GM10248 (cell line): ENCODE measurements at regions not wholly inside any gene's neighbourhood (a gene's known extent, or its start where the extent isn't known, plus 50 kb on each side); places are given as distances from the start of the nearest gene placed in this dataset.

ENCODE experiments used
- CTCF ChIA-PET: fragments of 300-600 bp; sonication (Branson Sonifier 250); formaldehyde crosslinking; extraction: SDS; loops from one replicate; lab custom pipeline; 2021; ENCODE audit warnings: antibody characterized with exemption; lab: Yijun Ruan, JAX
- POLR2A ChIA-PET: fragments of 350-650 bp; sonication (Branson Sonifier 250); formaldehyde crosslinking; extraction: SDS; loops from one replicate; lab custom pipeline; 2020; ENCODE audit warnings: antibody characterized with exemption; lab: Yijun Ruan, JAX
- DNase-seq: peaks from one replicate; pipeline ENCODE4 v3.0.0; 2012; ENCODE audit errors: extremely low spot score
- CTCF ChIP-seq: IDR thresholded peaks from 2 replicates; pipeline ENCODE4 v1.5.1; 2012; ENCODE audit warnings: mild to moderate bottlenecking, low read depth; ENCODE audit errors: extremely low read depth, missing control alignments, control extremely low read depth

GRCh38 chr2:76295762-76296161, 585.0 kb upstream of the GCFC2 start:
- TF ChIP-seq CTCF, result no peak
- POLR2A ChIA-PET, result no interaction called here
- CTCF ChIA-PET, result no interaction called here
- DNase-seq, result no peak

GRCh38 chr2:76288598-76288997, 577.9 kb upstream of the GCFC2 start:
- DNase-seq, result no peak
- POLR2A ChIA-PET, result no interaction called here
- CTCF ChIA-PET, result interaction anchor here (1.5 to 1.9 kb wide), 2 partner anchors 15 to 23 kb away, joined by 5 read pairs; no protein-coding TSS in a partner anchor
- TF ChIP-seq CTCF, result no peak

- TF ChIP-seq CTCF, result no peak
- ChIA-PET POLR2A (no interaction called here), CTCF (interaction anchor here (1.5 to 1.9 kb wide), 2 partner anchors 16 to 23 kb away, joined by 5 read pairs; no protein-coding TSS in a partner anchor)
- no peak for DNase-seq
Observed at GRCh38 chr2:76288146-76288545, 577.4 kb upstream of the GCFC2 start.

- no peak for TF ChIP-seq CTCF
- DNase-seq, result no peak
- POLR2A ChIA-PET, result no interaction called here
- CTCF ChIA-PET, result no interaction called here
Observed at GRCh38 chr2:76283350-76283749, 572.6 kb upstream of the GCFC2 start.

GRCh38 chr2:76281156-76281841, 570.6 kb upstream of the GCFC2 start:
- CTCF ChIA-PET, result interaction anchor here (1.0 kb wide), 1 partner anchor 11 kb away, joined by 3 read pairs; no protein-coding TSS in a partner anchor
- POLR2A ChIA-PET, result no interaction called here
- DNase-seq, result no peak
- TF ChIP-seq CTCF, result no peak

GRCh38 chr2:76280686-76281085, 570.0 kb upstream of the GCFC2 start:
- ChIA-PET CTCF (interaction anchor here (1.0 kb wide), 1 partner anchor 12 kb away, joined by 3 read pairs; no protein-coding TSS in a partner anchor), POLR2A (no interaction called here)

More at GRCh38 chr2:76280686-76281085, 570.0 kb upstream of the GCFC2 start:
- no peak for TF ChIP-seq CTCF
- no peak for DNase-seq
